ENCODE measurements at regions not wholly inside any gene's neighbourhood (a gene's known extent, or its start where the extent isn't known, plus 50 kb on each side); places are given as distances from the start of the nearest gene placed in this dataset.
"Not testable (repeated sequence)": the region's sequence is repeated elsewhere in the genome, so short reads cannot be mapped to it uniquely, and the experiment has no call there.

- no peak for DNase-seq (ENCODE audit: low read depth)
Measured at GRCh38 chr2:128414946-128415778, 96.5 kb upstream of the HS6ST1 start.

DNA sequence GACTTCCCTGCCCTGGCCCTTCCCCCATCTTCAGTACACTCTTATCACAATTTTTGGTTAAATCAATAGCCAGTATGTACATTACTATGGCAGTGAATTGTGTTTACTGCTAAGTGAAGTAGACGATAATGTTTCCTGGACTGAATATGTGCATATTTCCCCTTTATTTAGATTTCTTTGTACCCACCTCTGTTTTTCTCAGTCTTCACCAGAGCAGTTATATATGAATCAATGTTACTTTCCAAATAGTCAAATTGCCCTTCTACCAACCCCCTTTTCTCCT, 97.1 kb upstream of the HS6ST1 start:
- no peak for DNase-seq (ENCODE audit: low read depth)

GRCh38 chr2:128416109-128416785, 97.6 kb upstream of the HS6ST1 start:
- DNase-seq (ENCODE audit: low read depth) = no peak

GRCh38 chr2:128416806-128417205, 98.1 kb upstream of the HS6ST1 start:
- DNase-seq (ENCODE audit: low read depth) = no peak

DNA sequence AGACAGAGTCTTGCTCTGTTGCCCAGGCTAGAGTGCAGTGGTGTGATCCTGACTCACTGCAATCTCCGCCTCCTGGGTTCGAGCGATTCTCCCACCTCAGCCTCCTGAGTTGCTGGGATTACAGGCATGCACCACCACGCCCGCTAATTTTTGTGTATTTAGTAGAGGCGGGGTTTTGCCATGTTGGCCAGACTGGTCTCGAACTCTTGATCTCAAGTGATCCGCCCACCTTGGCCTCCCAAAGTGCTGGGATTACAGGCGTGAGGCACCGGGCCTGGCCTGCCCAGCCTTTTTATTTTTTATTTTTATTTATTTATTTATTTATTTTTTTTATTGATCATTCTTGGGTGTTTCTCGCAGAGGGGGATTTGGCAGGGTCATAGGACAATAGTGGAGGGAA, 98.6 kb upstream of the HS6ST1 start:
- not testable (repeated sequence) for DNase-seq (ENCODE audit: low read depth)

DNA sequence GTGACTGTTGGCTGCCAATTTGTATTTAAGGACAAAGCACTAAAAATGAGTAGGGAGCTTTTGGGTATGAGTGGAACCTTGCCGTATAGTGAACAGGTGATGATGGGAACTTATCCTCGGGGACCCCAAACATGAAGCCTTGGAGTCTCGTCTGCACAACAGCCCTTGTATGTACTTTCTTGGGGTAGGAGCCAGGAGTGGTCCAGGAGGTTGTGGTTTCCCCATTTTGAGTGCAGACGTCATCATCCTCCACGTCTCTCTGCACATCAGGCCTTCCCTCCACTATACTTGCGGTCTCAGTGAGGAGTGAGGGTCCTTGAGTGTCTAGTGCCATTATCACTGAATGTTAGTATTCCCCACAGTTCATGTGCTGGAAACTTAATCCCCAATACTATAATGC, 101.5 kb upstream of the HS6ST1 start:
- no peak for DNase-seq (ENCODE audit: low read depth)

GRCh38 chr2:128420776-128421175, 102.1 kb upstream of the HS6ST1 start:
- no peak for DNase-seq (ENCODE audit: low read depth)

- no peak for DNase-seq (ENCODE audit: low read depth)
Measured at GRCh38 chr2:128421286-128421685, 102.6 kb upstream of the HS6ST1 start.

DNA sequence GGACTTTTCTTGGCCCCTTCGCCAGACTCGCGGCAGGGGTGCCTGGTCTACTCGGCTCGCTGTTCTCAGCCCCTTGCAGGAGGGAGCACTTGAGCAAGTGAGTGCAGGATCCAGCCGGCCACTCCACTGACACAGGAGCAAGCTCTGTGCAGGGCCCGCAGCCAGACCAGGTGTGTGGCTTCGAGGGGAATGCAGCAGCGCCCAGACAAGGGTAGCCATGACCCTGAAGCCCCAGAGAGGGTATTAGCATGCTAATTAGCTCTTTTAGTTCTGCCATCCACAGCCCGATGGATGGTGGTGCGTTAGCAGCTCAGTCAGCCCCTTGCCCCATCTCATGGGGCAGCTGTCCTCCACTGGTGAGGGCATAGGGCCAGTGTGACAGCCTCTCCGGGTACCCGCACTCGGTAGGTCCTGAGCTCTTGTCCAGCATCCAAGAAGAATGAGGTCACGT, 103.2 kb upstream of the HS6ST1 start:
- no peak for DNase-seq (ENCODE audit: low read depth)

DNA sequence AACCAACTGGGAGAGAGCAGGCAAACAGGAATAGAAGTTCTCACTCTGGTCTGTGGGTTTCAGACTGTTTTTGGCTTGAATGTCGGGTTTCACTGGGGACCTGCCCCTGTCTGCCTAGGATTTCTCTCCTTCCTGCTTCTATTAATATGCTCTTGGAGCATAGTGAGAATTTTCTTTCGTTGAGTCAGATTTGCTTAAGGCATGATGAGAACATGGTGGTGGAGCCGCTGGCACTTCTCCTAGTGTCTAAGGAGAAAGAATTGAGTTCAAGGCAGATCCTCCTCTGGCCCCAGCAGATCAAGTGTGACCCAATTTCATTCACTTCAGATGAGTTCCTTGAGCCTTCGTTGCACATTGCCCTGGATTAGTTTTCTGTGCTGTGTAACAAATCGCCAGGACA, 103.9 kb upstream of the HS6ST1 start:
- DNase-seq (ENCODE audit: low read depth) = no peak

- no peak for DNase-seq (ENCODE audit: low read depth)
Measured at GRCh38 chr2:128423788-128424165, 105.1 kb upstream of the HS6ST1 start.

DNA sequence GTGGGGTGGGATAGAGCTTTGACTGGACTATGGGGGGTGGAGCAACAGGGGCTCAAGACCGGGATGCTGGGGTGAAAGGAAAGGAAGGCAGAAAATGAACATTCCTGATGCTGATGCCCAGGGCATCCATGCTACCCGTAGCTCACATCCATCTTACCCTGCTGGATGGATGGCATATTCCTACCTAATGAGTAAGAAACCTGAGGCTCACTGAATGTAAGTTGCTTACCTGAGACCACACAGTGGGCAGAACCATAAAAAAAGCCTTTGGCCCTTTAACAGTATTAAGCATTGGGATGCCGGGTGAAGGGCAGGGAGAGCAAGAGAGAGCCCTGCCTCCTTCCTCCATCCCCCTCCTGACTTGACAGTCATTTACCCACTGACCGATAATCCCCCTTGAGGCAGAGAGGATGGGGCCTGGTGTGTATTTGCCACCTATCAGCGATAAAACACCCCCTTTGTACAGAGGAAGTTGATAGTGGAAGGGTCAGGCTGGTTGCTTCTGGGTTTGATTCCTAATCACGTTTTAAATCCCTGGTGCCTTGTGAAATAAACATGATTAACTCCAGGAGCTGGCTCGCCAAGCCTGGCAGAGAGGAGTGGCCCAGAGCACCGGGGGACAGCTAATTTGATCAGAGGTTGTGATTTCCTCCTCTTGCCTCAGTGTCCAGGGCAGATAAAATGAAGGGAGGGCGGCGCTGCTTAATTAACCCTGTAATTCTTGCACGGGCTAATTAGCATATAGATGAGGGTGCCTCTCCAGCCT, 105.9 kb upstream of the HS6ST1 start:
- no peak for DNase-seq (ENCODE audit: low read depth)

DNA sequence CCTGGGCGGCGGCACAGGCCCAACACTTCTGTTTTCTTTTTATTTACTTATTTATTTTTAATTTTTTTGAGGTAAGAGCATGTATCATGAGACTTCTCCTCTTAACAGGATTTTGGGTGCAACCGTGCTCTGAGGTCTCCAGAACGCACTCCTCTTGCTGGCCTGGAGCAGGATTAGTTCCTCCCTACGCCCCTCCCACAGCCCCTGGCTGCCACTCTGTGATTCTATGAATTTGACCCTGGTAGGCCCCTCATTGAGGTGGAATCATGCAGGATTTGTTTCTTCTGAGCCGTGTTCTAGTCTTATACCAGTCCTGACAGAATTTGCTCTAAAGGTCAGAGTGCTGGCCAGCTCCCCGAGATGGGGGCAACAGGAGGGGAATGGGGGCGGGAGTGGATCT, 106.5 kb upstream of the HS6ST1 start:
- no peak for DNase-seq (ENCODE audit: low read depth)

DNA sequence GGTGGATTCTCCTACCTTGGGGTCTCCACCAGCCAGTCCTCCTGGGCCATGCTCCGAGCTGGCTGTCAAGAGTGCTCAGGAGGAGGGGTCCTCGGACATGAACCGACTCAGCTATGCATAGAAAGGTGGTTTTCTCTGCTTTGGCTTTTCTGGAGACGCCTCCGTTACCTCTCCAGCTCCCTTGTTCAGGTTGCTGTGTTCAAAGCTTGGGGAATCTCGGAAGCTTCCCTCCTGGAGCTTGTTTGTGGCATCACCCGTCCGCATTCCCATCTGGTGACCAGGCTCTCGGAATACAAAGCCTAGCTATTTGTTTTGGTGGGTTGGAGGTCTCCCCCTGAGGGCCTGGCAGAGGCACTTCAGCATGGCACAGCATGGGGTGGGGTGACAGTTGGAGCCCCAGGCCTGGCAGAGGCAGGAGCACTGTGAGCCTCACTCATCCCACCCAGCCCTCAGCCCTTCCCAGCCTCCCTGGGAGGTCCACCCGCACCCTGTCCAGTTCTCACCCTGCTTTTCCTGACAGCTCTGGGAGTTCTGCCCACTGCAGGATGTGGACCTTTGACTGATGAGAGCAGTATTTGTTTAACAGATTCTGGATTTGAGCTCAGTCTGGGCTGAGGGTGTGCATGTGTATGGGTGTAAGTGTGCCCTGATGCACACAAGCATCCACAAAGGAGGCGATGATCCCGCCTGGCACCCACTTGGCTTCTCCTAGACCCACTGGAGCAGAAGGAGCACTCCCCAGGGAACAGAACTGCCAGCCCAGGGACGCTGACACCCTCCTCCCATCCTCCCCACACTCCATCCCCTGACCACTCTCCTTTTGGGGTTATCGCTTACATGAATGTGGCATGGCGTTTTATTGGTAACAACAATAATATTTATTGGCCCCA, 107.3 kb upstream of the HS6ST1 start:
- no peak for DNase-seq (ENCODE audit: low read depth)

DNA sequence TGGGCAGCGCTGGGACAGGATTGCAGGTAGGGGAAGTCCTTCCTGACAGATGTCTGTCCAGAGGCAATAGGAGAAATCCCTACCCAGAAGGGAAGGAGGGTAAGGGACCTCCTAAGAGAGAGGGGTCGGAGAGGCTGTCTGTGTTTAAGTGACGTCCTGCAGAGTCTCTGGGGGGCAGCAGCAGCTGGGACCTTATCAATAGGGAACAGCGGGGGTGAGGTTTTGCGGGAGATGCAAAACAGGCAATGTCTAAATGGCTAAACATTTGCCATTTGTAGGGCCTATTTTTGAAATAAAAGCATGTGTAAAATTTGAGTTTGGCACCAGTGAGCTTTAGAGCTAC, 108.7 kb upstream of the HS6ST1 start:
- DNase-seq (ENCODE audit: low read depth) = no peak

DNA sequence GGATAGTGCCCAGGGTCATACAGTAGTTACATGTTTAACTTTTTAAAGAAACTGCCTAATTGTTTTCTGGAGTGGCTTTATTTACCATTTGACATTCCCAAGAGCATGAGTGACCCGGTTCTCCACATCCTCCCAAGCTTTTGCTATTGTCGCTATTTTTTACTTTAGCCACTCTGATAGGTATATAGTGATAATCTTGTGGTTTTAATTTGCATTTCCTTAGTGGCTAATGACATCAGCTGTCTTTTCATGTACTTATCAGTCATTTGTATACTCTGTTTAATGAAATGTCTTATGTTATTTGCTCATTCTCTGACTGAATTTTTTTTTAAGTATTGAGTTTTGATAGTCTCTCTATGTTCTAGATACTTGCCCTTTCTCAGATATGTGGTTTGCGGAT, 109.7 kb upstream of the HS6ST1 start:
- no peak for DNase-seq (ENCODE audit: low read depth)

DNA sequence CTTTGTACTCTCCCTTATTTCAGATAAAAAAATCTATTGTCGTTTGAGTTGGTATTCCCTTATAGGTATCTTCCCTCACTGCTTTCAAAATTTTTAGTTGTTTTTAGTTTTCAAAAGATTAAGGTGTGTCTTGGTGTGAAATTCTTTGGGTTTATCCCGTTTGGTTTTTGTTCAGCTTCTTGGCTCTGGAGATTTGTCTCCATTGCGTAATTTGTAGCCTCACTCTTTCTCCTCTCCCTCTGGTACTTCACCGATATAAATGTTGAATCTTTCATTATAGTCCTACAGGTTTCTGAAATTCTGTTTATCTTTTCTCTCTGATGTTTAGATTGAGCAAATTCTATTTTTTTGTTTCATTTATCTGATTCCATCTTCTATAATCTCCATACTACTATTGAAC, 113.8 kb upstream of the HS6ST1 start:
- no peak for DNase-seq (ENCODE audit: low read depth)

- no peak for DNase-seq (ENCODE audit: low read depth)
Measured at GRCh38 chr2:128433911-128434550, 115.4 kb upstream of the HS6ST1 start.

- DNase-seq (ENCODE audit: low read depth) = no peak
Measured at GRCh38 chr2:128435576-128436478, 117.2 kb upstream of the HS6ST1 start.

GRCh38 chr2:128436479-128437203, 118.0 kb upstream of the HS6ST1 start:
- DNase-seq (ENCODE audit: low read depth) = no peak
